ENCODE measurements at regions not wholly inside any gene's neighbourhood (a gene's known extent, or its start where the extent isn't known, plus 50 kb on each side); places are given as distances from the start of the nearest gene placed in this dataset.
A peak's percentile ranks its signal among the peaks of the same experiment; 100 is the strongest.

GRCh38 chr6:112749673-112750072, 402.5 kb downstream of the RFPL4B start:
- no peak for FAIRE-seq
- no peak for DNase-seq (ENCODE audit: insufficient read length, low spot score)
- no peak for TF ChIP-seq POLR2A (IDR thresholded peaks at IDR 0.05; ENCODE audit: low read depth, low read length)

DNA sequence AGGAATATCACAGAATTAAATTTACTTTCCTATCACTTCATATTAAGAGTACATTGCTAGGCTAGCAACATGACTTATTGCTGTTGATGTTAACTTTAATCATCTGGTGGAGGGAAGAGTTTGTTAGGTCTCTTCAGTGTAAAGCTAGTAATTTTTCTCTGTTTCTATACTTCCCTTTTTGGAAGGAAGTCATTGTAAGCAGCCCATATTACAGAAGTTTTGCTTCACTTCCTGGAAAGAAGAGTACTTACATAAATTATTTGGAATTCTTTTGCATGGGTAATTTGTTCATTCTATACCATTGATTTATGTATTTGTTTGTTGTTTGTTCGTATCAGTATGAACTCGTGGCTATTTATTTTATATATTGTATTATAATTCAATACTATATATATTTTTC, 405.2 kb downstream of the RFPL4B start:
- no peak for TF ChIP-seq POLR2A (IDR thresholded peaks at IDR 0.05; ENCODE audit: low read depth, low read length)
- DNase-seq (ENCODE audit: insufficient read length, low spot score) (no peak), FAIRE-seq (no peak)

- no peak for DNase-seq (ENCODE audit: insufficient read length, low spot score)
- FAIRE-seq, result no peak
- TF ChIP-seq POLR2A (IDR thresholded peaks at IDR 0.05; ENCODE audit: low read depth, low read length), result no peak
Measured at GRCh38 chr6:112752791-112753190, 405.7 kb downstream of the RFPL4B start.

GRCh38 chr6:112760831-112761230, 413.7 kb downstream of the RFPL4B start:
- FAIRE-seq (no peak), DNase-seq (ENCODE audit: insufficient read length, low spot score) (no peak)
- TF ChIP-seq POLR2A (IDR thresholded peaks at IDR 0.05; ENCODE audit: low read depth, low read length), result no peak

DNA sequence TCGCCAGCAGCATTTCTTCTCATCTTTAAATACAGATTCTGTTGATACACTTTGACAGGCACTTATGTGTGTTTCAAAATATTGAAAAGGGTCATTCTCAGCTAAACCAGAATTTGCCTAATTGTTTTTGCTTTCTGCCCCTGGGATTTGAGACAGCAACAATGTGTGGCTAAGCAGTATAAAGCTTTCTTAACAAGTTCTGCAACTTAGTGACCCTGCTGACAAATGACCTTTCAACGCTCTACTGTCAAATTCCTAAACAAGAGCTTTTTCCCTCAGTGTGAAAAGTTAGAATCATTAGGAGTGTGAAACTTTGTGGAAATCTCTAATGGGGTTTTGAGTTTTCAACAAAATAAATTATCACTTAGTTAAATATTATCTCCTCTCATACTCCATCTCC, 414.6 kb downstream of the RFPL4B start:
- FAIRE-seq, result no peak
- no peak for TF ChIP-seq POLR2A (IDR thresholded peaks at IDR 0.05; ENCODE audit: low read depth, low read length)
- DNase-seq (ENCODE audit: insufficient read length, low spot score), result no peak

GRCh38 chr6:112764377-112764776, 417.2 kb downstream of the RFPL4B start:
- FAIRE-seq (no peak), DNase-seq (ENCODE audit: insufficient read length, low spot score) (no peak)
- no peak for TF ChIP-seq POLR2A (IDR thresholded peaks at IDR 0.05; ENCODE audit: low read depth, low read length)

DNA sequence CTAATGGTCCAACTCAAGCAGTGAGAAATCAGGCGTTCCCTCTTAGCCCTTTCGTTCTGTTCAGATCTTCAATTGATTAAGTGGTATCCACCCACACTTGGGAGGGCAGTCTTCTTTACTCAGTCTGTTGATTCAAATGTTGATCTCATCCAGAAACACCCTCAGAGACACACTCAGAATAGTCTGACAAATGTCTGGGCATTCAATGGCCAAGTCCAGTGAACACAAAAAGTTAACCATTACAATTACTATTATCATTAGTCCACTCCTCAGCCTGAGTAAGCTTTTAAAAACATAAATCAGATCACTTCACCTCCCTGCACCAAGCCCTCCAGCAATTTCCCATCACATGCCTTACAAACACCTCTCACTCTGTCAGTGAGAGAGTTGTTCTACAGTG, 423.2 kb downstream of the RFPL4B start:
- no peak for TF ChIP-seq POLR2A (IDR thresholded peaks at IDR 0.05; ENCODE audit: low read depth, low read length)
- FAIRE-seq, result no peak

DNA sequence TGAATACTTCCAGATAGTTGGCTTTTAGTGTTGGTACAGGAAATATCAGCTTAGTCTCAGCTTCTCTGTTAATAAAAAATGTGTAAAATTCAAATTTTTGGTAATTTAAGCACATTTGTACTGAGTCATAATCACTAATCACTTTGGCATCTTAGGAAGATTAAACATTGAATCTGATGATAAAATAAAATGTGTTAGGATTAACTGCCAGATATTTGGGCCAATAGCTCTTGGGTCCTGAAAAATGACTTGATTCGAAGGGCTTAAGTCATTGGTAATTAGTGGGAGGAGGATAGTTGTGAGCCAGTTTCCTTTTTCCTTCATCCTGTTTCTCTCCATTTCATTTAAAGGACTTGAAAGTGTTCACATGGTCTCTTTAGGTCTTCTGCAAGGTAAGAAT, 426.1 kb downstream of the RFPL4B start:
- no peak for DNase-seq (ENCODE audit: insufficient read length, low spot score)
- FAIRE-seq, result no peak
- no peak for TF ChIP-seq POLR2A (IDR thresholded peaks at IDR 0.05; ENCODE audit: low read depth, low read length)

More for the DNA sequence above, 423.2 kb downstream of the RFPL4B start:
- no peak for DNase-seq (ENCODE audit: insufficient read length, low spot score)

GRCh38 chr6:112774319-112774718, 427.2 kb downstream of the RFPL4B start:
- TF ChIP-seq POLR2A (IDR thresholded peaks at IDR 0.05; ENCODE audit: low read depth, low read length), result no peak
- FAIRE-seq (no peak), DNase-seq (ENCODE audit: insufficient read length, low spot score) (no peak)

DNA sequence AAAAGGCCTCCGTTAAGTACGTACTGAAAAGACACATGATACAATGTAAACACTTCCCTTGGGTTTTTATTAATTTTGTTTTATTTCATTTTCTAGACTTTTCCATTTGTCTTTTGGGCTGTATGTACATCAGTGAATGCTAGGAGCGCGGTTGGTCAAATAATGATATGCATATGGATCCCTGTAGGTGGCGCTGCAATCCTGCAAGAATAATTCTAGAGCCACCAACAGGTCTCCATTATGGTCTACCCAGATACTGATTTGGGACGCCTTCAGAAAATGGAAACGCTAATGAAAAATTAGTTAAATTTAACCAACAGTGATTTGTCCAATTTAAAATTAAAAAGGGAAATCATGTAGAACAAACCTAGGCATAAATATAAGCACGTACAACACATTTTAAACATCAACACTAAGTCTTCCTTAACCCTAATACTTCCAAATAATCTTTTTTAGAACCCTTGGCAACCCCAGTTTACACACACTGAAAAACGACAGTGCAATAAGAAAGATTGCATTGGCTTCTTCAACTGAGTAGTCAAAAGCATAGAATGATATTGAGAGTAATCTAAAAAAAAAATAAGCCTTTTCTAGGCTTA, 433.5 kb downstream of the RFPL4B start:
- TF ChIP-seq POLR2A (IDR thresholded peaks at IDR 0.05; ENCODE audit: low read depth, low read length), result no peak
- DNase-seq (ENCODE audit: insufficient read length, low spot score), result peak; percentile 0
- FAIRE-seq, result peak; percentile 41

GRCh38 chr6:112781241-112781640, 434.1 kb downstream of the RFPL4B start:
- TF ChIP-seq POLR2A (IDR thresholded peaks at IDR 0.05; ENCODE audit: low read depth, low read length), result no peak
- DNase-seq (ENCODE audit: insufficient read length, low spot score), result no peak
- no peak for FAIRE-seq

DNA sequence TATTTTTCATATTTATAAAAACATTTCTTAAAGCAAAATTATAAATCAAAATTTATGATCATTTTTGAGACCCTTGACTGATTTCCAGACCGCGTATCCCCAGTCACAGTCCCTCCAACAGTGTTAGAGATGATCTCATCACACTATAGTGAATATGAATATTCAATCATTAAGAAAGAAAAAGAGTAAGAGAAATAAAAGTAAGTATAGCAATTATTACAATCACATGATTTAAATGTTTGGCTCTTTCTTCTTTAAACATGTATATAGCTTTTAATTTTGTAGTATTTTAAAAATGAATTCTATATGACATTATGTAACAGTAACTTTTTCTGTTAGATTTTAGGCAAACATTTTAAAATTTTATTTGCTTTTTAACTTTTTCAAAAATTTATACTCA, 438.3 kb downstream of the RFPL4B start:
- DNase-seq (ENCODE audit: insufficient read length, low spot score), result no peak
- no peak for TF ChIP-seq POLR2A (IDR thresholded peaks at IDR 0.05; ENCODE audit: low read depth, low read length)
- no peak for FAIRE-seq

DNA sequence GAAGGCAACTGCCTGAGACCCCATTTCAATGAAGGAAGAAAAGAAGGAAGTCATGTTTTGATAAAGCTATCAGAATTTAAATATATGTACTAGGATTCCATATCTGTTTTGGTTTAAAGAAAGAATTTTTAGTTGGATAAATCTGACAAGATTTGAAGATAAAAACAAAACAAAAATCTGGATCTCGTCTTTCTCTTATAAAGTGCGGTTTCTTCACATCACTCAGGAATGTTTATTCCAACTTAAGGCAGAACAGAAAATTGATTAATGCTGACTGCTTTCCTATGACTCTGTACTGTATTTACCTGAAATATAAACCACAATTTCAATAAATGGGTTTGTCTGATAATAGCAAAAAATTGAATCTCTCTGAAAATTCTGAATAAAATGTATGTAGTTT, 439.7 kb downstream of the RFPL4B start:
- FAIRE-seq (no peak), DNase-seq (ENCODE audit: insufficient read length, low spot score) (no peak)
- no peak for TF ChIP-seq POLR2A (IDR thresholded peaks at IDR 0.05; ENCODE audit: low read depth, low read length)

DNA sequence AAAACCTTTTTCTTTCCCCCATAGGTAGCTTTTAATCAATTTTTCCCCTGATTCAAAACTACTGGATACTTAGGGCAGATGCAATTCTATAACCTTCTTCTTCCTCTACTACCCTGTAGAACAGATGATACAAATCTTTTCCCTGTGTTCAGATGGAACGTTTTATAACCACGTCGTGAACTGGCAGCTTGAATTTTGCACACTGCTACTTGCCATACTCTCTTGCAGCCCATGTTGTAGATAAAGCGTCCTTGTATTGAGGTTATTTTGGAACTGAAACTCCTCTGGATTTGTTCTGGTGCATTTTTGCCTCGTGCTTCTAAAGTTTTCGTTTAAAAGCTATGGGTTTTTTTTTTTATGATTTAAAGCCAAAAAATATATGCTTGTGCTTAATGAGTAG, 440.2 kb downstream of the RFPL4B start:
- no peak for TF ChIP-seq POLR2A (IDR thresholded peaks at IDR 0.05; ENCODE audit: low read depth, low read length)
- DNase-seq (ENCODE audit: insufficient read length, low spot score) (no peak), FAIRE-seq (no peak)

DNA sequence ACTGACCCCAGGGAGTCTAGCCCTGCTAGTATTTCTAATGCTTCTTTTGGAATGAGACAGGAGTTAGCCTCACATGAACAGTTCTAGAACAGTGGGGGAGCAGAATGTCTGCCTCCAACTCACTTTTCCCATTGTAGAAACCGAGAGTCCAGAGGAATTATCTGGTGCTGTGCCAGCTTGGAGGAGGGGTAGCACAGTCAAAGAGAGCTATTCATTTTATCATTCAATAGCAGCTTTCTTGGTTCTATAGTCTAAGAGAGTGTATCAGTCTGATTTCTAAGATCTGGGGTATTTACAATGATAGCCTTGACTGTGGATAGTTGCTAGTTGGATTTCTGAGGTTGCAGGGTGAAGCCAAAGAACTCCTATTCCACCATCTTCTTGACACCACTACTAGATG, 448.2 kb downstream of the RFPL4B start:
- no peak for DNase-seq (ENCODE audit: insufficient read length, low spot score)
- TF ChIP-seq POLR2A (IDR thresholded peaks at IDR 0.05; ENCODE audit: low read depth, low read length), result no peak
- FAIRE-seq, result no peak

- FAIRE-seq, result no peak
- DNase-seq (ENCODE audit: insufficient read length, low spot score), result no peak
- no peak for TF ChIP-seq POLR2A (IDR thresholded peaks at IDR 0.05; ENCODE audit: low read depth, low read length)
Measured at GRCh38 chr6:112796712-112797111, 449.6 kb downstream of the RFPL4B start.
